ENCODE measurements at regions not wholly inside any gene's neighbourhood (a gene's known extent, or its start where the extent isn't known, plus 50 kb on each side); places are given as distances from the start of the nearest gene placed in this dataset.

DNA sequence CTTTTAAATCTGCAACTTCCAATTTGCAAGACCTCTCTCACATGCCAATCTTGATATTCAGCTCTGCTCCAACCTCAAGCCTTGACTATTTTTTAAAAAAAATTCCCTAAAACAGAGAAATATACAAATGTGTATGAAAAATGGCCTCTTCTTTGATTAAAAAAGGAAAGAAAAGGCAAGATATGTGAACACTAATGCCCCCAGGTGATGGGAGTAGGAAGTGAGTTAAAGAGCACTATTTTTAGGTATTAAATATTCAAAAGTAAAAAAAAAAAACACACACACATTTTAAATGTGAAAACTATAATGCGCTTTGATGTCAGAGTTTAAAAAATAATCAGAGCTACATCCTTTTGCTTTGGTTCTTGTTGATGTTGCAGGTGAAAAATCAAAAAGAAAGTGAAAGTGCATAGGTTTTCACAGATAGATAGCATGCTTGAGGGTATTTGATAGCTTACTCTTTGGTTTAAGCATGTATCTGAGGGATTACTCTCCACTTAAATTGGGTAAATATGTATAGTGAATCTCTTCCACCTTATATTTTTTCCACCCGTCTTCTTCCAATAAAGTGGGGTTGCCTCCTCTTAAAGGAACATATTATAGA, 406.0 kb upstream of the POU3F3 start:
- DNase-seq (ENCODE audit: low read depth) = no peak
- H3K4me3 ChIP-seq (ENCODE audit: low read depth, low read length) = no peak overlapping the region
- TF ChIP-seq, protein P1, sequence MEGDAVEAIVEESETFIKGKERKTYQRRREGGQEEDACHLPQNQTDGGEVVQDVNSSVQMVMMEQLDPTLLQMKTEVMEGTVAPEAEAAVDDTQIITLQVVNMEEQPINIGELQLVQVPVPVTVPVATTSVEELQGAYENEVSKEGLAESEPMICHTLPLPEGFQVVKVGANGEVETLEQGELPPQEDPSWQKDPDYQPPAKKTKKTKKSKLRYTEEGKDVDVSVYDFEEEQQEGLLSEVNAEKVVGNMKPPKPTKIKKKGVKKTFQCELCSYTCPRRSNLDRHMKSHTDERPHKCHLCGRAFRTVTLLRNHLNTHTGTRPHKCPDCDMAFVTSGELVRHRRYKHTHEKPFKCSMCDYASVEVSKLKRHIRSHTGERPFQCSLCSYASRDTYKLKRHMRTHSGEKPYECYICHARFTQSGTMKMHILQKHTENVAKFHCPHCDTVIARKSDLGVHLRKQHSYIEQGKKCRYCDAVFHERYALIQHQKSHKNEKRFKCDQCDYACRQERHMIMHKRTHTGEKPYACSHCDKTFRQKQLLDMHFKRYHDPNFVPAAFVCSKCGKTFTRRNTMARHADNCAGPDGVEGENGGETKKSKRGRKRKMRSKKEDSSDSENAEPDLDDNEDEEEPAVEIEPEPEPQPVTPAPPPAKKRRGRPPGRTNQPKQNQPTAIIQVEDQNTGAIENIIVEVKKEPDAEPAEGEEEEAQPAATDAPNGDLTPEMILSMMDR (IDR thresholded peaks at IDR 0.05; ENCODE audit: insufficient read depth, low read depth, low read length, missing control alignments) = no peak

DNA sequence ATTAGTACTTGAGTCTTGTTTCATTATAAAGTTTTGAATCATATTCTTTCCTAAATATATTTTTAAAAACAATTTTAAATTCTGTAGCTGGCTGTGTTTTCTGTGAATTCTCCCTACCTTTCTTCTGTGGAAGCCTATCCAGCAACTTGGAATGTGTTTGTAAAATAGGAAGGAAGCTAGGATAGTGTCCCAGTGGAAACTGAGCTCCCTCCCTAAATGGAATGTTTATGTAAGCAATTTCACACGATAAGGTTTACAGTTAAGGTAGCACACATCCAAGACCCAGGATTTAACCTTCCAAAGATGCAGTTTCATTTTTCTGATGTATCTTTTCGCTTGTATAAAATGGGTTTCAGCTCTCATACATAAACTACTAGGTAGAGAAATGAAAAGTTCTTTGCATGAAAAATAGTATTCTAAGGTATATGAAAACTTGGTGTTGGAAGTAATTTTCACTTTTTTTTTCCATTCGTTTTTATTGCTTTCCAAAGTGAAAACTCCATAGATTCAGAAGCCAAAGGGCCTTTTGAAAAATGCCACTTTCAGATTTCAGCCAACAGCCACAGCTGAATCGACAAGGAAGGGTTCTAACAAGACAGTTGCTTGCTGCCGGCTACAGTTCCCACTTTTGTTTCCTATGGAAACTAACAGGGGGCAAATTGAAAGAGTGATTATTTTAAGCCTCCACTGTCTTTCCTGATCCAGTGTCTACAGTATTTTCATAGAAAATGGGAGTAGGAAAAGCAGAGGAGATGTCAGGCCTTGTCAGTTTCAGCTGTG, 405.1 kb upstream of the POU3F3 start:
- TF ChIP-seq, protein P1 (IDR thresholded peaks at IDR 0.05; ENCODE audit: insufficient read depth, low read depth, low read length, missing control alignments) = no peak
- H3K4me3 ChIP-seq (ENCODE audit: low read depth, low read length) = no peak overlapping the region
- DNase-seq (ENCODE audit: low read depth) = no peak

DNA sequence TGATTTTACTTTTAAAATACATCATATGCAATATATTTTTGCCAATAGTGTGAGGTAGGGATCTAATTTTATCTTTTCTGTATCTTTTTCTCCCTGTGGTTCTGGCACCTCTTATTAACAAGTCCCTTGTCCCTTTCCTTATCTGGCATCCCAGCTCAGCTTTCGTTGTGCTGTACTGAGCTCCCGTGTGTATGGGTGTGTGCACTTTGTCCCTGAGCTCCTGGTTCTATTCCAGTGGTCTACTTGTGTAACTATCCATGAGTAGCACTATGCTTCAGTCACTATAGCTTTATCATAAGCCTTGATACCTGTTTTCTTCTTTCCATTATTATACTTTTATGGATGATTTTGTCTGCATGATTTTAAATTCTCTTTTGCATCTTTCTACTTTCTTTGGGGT, 401.4 kb upstream of the POU3F3 start:
- H3K4me3 ChIP-seq (ENCODE audit: low read depth, low read length) = no peak overlapping the region
- no peak for DNase-seq (ENCODE audit: low read depth)
- TF ChIP-seq, protein P1 (IDR thresholded peaks at IDR 0.05; ENCODE audit: insufficient read depth, low read depth, low read length, missing control alignments) = no peak

DNA sequence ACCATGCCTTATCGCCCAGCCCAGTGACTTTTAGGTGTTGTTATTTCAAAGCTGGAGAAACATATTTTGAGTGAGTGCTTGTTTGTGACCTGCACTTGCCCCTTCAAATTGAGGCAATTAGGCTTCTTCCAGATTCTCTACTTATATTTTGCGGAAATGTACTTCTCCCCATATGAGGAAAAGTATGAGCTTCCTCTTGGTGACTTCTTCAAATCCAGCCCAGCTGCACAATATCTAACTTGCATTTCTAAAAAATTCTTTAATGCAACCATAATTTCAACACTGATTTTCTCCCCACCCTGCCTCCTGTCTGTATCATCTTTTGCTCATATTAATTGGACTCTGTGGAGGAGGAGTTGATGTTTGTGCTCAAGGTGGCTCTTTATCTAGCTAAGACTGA, 391.2 kb upstream of the POU3F3 start:
- no peak overlapping the region for H3K4me3 ChIP-seq (ENCODE audit: low read depth, low read length)
- TF ChIP-seq, protein P1 (IDR thresholded peaks at IDR 0.05; ENCODE audit: insufficient read depth, low read depth, low read length, missing control alignments) = no peak
- DNase-seq (ENCODE audit: low read depth) = no peak

DNA sequence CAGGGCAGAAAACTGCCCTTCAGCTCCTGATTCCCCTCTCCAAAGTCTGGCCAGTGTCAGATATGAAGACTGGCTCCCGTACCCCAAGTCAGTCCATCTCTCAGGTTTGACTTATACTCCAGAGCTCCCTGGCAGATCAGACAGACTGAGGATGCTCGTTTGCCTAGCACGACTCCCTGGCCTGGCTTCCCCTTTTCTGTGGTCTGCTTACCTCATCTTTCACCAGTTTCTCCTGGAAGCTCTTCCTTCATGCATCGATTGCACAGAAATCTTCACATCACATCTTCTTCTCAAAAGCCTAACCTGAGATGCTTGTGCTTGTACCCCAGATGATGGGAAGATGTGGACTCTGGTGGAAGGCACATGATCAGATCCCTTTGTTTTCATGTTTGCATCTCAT, 387.9 kb upstream of the POU3F3 start:
- TF ChIP-seq, protein P1 (IDR thresholded peaks at IDR 0.05; ENCODE audit: insufficient read depth, low read depth, low read length, missing control alignments) = no peak
- DNase-seq (ENCODE audit: low read depth) = no peak
- H3K4me3 ChIP-seq (ENCODE audit: low read depth, low read length) = no peak overlapping the region

DNA sequence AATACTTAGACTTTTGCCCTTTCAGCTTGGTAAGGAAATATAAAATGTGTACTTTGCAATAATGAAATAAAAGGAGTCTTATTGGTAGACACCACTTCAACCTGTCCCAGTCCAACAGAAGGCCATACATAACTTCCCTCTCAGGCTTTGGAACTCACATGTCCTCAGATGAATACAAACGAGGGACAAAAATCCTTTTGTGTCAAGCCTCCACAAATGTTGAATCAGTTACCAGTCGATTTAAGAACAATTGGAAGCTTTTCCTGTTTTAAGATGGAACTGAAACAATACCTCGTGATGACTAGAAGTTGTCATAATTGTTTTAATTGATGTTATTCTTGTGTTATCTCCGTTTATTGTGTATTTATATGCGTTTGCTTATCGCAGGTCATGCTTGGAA, 385.1 kb upstream of the POU3F3 start:
- no peak for DNase-seq (ENCODE audit: low read depth)
- H3K4me3 ChIP-seq (ENCODE audit: low read depth, low read length) = no peak overlapping the region
- TF ChIP-seq, protein P1 (IDR thresholded peaks at IDR 0.05; ENCODE audit: insufficient read depth, low read depth, low read length, missing control alignments) = no peak
